ENCODE measurements at regions not wholly inside any gene's neighbourhood (a gene's known extent, or its start where the extent isn't known, plus 50 kb on each side); places are given as distances from the start of the nearest gene placed in this dataset.

GRCh38 chr2:39603436-39603835 is 62.3 kb upstream of the TMEM178A start:
- DNase-seq: no peak
- Histone ChIP-seq H3K36me3 (no peaks in the 10 kb centered on the region), H3K9me3 (ENCODE audit: severe bottlenecking) (no peaks in the 10 kb centered on the region), H3K27me3 (ENCODE audit: insufficient read depth, low read depth, severe bottlenecking) (no peaks in the 10 kb centered on the region), H3K4me3 (ENCODE audit: low read depth, low read length) (no peak overlapping the region), H3K27ac (no peak overlapping the region)
- TF ChIP-seq, protein P1, sequence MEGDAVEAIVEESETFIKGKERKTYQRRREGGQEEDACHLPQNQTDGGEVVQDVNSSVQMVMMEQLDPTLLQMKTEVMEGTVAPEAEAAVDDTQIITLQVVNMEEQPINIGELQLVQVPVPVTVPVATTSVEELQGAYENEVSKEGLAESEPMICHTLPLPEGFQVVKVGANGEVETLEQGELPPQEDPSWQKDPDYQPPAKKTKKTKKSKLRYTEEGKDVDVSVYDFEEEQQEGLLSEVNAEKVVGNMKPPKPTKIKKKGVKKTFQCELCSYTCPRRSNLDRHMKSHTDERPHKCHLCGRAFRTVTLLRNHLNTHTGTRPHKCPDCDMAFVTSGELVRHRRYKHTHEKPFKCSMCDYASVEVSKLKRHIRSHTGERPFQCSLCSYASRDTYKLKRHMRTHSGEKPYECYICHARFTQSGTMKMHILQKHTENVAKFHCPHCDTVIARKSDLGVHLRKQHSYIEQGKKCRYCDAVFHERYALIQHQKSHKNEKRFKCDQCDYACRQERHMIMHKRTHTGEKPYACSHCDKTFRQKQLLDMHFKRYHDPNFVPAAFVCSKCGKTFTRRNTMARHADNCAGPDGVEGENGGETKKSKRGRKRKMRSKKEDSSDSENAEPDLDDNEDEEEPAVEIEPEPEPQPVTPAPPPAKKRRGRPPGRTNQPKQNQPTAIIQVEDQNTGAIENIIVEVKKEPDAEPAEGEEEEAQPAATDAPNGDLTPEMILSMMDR (IDR thresholded peaks at IDR 0.05; ENCODE audit: low read depth, low read length): no peak

DNA sequence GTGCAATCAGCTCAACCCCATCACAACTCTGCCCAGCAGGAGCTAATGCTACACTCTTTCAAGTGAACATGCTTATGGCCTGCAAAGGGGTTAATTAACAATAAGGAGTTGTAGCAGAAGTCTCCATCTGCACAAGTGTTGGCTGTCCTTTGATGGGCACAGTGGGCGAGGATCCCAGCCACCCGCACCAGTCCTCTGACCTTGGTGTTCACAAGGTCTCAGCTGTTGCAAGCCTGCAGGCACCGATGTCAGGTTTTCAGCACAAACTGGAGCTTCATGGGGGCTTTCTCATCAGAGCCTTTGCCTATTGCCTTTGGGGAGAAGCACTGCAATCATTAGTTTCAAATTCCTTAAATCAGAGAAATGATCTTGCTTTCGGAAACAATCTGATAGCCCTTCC is 60.9 kb upstream of the TMEM178A start:
- H3K9me3 ChIP-seq (ENCODE audit: severe bottlenecking): no peaks in the 10 kb centered on the region
- TF ChIP-seq, protein P1 (IDR thresholded peaks at IDR 0.05; ENCODE audit: low read depth, low read length): no peak
- H3K27ac ChIP-seq: no peak overlapping the region
- H3K4me3 ChIP-seq (ENCODE audit: low read depth, low read length): no peak overlapping the region
- no peaks in the 10 kb centered on the region for H3K36me3 ChIP-seq
- no peak for DNase-seq
- H3K27me3 ChIP-seq (ENCODE audit: insufficient read depth, low read depth, severe bottlenecking): no peaks in the 10 kb centered on the region

GRCh38 chr2:39606585-39606984 is 59.1 kb upstream of the TMEM178A start:
- no peak overlapping the region for H3K27ac ChIP-seq
- H3K4me3 ChIP-seq (ENCODE audit: low read depth, low read length): no peak overlapping the region
- H3K9me3 ChIP-seq (ENCODE audit: severe bottlenecking): no peaks in the 10 kb centered on the region
- H3K27me3 ChIP-seq (ENCODE audit: insufficient read depth, low read depth, severe bottlenecking): no peaks in the 10 kb centered on the region
- TF ChIP-seq, protein P1 (IDR thresholded peaks at IDR 0.05; ENCODE audit: low read depth, low read length): no peak
- no peak for DNase-seq
- no peaks in the 10 kb centered on the region for H3K36me3 ChIP-seq

DNA sequence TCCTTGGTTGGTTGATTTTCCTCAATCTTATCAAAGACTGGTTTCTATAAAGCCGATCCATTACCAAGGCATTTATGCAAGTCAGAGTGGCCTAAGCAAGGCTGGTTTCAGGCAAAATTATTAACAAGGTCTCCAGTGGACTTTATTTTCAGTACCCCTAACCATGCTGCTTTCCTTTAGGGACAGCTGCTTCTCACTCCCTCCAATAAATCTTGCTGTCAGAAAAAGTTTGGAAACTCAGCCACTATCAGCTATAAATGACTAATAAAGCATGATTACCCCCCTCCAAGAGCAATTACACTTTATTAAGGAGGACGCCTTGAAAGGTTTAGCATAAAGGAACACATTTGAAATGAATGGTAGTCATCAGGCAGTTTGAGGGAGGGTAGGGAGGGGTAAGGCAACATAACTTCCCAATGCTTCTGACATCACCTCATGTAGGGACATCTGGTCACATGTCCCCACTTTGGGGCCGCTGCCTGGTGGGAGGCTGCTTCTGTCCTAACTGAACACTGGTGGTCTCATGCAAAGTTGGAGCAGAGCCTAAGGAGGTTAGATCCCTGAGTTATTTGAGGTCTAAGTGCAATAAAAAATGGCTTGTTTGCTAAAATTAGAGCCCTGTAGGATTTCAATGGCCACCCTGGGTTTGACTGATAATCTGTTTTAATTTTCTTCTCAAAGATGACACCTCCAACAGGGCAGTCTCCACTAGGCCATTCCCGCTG is 58.0 kb upstream of the TMEM178A start:
- H3K9me3 ChIP-seq (ENCODE audit: severe bottlenecking): no peaks in the 10 kb centered on the region
- H3K4me3 ChIP-seq (ENCODE audit: low read depth, low read length): no peak overlapping the region
- no peaks in the 10 kb centered on the region for H3K36me3 ChIP-seq
- no peak overlapping the region for H3K27ac ChIP-seq
- TF ChIP-seq, protein P1 (IDR thresholded peaks at IDR 0.05; ENCODE audit: low read depth, low read length): no peak
- no peaks in the 10 kb centered on the region for H3K27me3 ChIP-seq (ENCODE audit: insufficient read depth, low read depth, severe bottlenecking)
- DNase-seq: no peak

DNA sequence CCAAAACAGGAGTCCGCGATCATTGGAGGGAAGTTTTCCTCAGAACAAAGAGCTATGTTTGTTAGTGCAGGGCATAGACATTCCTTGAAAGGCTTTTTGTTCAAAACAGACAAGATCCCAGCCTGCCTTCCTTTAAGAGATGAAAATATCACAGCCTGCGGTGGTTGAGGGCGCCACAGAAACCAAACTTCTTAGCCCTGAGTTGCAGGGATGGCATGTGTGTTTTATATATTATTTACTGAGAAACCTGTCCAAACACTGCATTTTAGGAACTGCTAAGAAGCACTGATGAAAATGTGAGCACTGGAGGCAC is 57.5 kb upstream of the TMEM178A start:
- H3K36me3 ChIP-seq: no peaks in the 10 kb centered on the region
- no peaks in the 10 kb centered on the region for H3K27me3 ChIP-seq (ENCODE audit: insufficient read depth, low read depth, severe bottlenecking)
- no peak overlapping the region for H3K4me3 ChIP-seq (ENCODE audit: low read depth, low read length)
- TF ChIP-seq, protein P1 (IDR thresholded peaks at IDR 0.05; ENCODE audit: low read depth, low read length): no peak
- no peak for DNase-seq
- no peaks in the 10 kb centered on the region for H3K9me3 ChIP-seq (ENCODE audit: severe bottlenecking)
- no peak overlapping the region for H3K27ac ChIP-seq
